GM21390 (cell line): ENCODE measurements at regions not wholly inside any gene's neighbourhood (a gene's known extent, or its start where the extent isn't known, plus 50 kb on each side); places are given as distances from the start of the nearest gene placed in this dataset.

Source experiments
- ATAC-seq: cut with Tn5 transposase; IDR thresholded peaks from one replicate; pipeline ENCODE4 v1.9.1; 2021; ENCODE audit not compliant: unreplicated experiment

GRCh38 chr20:7687065-7687464 is 253.2 kb downstream of the HAO1 start:
- no peak for ATAC-seq

GRCh38 chr20:7689151-7689550 is 251.1 kb downstream of the HAO1 start:
- ATAC-seq, result no peak

GRCh38 chr20:7691647-7692269 is 248.5 kb downstream of the HAO1 start:
- no peak for ATAC-seq

- no peak for ATAC-seq
Measured at GRCh38 chr20:7692478-7692877, 247.8 kb downstream of the HAO1 start.

- ATAC-seq, result no peak
Measured at GRCh38 chr20:7693761-7694160, 246.5 kb downstream of the HAO1 start.

GRCh38 chr20:7695051-7695495 is 245.2 kb downstream of the HAO1 start:
- ATAC-seq, result no peak

GRCh38 chr20:7695635-7696034 is 244.6 kb downstream of the HAO1 start:
- no peak for ATAC-seq

- no peak for ATAC-seq
Measured at GRCh38 chr20:7696311-7696710, 243.9 kb downstream of the HAO1 start.

- no peak for ATAC-seq
Measured at GRCh38 chr20:7702141-7702540, 238.1 kb downstream of the HAO1 start.

DNA sequence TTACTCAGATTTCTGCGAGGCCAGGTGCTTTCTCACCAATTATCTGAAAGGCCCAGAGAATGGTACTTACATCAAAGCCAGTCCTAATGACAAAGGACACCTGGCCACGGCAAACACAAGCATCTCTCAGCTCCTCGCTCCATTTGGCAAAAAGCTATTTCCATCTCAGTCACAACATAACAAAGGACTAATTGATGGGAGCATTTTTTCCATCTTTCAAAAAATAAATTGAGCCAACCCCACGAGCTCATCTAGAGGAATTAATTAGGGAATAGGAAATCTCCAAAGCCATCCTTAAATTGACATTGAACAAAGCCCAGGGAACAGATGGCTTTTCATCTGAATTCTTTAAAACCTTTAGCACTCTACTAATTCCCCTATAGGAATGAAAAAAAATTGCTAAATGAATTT is 236.7 kb downstream of the HAO1 start:
- no peak for ATAC-seq

- no peak for ATAC-seq
Measured at GRCh38 chr20:7703996-7704395, 236.3 kb downstream of the HAO1 start.

- ATAC-seq, result no peak
Measured at GRCh38 chr20:7708112-7708511, 232.1 kb downstream of the HAO1 start.

GRCh38 chr20:7708782-7709181 is 231.5 kb downstream of the HAO1 start:
- no peak for ATAC-seq

DNA sequence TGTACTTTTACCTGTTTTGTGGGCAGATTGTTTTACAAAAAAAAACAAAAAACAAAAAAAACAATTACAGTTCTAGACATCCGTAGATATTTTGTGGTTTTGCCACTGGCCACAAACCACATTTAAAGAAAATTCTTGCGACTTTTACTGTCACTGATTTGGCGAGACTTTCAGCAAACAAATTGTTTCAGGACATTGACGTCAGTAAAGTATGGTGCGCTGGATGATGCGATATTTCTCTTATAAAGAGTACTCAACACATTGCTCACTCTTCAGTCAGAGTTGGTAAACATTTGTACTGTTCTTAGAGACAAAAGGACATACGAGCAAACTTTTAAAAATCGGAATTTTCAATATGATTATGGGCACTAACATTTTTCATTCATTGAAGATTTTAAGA is 229.8 kb downstream of the HAO1 start:
- no peak for ATAC-seq

DNA sequence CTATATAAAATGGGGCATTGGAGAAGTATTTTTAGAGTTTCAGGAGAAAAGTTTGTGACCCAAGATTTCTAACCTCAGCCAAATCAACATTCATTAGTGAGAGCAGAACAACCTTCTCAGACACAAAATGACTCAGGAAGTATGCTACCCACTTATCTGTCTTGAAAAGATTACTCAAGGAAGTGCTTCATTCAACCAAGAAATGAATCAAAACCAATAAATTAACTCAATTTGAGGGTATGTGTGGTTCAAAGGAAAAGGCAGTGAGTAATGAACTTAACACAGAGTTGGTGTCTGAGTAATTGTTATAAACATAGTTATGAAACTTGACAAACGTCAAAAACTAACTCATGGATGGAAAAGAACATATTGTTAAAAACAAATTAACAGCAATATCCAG is 227.6 kb downstream of the HAO1 start:
- ATAC-seq, result no peak

GRCh38 chr20:7714549-7714948 is 225.7 kb downstream of the HAO1 start:
- ATAC-seq, result no peak

DNA sequence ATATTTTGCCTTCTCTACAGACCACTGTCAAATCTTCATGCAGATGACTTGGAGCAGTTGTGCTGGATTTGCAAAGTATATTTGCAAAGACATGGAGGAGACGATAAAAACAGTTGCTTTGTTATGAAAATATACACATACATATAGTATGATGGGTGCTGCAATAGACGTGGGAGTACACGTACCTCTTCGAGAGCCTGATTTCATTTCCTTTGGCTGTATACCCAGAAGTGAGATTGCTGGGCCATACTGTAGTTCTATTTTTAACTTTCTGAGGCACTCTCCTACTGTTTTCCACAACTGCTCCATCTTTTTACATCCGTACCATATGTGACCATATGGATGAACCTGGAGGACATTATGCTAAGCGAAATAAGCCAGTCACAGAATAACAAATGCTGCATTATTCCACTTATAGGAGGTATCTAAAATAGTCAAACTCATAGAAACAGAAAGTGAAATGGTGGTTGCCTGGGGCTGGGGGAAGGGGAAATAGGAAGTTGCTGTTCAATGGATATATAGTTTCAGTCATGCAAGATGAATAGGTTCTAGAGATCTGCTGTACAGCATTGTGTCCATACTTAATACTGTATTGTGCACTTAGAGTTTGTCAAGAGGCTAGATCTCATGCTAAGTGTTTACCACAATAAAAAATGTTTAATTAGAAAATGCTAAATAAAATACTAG is 223.8 kb downstream of the HAO1 start:
- ATAC-seq, result no peak

DNA sequence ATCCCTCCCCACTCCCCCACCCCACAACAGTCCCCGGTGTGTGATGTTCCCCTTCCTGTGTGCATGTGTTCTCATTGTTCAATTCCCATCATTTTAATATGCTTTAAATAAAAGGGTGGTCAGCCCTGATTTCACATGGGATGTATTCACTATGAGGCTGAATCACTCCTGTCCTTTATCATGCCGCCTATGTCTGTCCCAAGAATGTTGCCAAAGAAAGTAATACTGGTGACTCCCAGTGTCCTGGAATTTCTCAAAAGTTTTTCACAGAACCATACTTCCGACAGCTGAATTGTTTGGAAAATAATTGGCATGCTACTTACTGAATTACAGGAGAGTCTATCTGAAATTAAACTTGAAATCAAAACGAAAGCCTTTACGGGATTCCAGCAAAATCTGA is 217.7 kb downstream of the HAO1 start:
- ATAC-seq, result no peak

GRCh38 chr20:7723284-7723683 is 217.0 kb downstream of the HAO1 start:
- ATAC-seq, result no peak

DNA sequence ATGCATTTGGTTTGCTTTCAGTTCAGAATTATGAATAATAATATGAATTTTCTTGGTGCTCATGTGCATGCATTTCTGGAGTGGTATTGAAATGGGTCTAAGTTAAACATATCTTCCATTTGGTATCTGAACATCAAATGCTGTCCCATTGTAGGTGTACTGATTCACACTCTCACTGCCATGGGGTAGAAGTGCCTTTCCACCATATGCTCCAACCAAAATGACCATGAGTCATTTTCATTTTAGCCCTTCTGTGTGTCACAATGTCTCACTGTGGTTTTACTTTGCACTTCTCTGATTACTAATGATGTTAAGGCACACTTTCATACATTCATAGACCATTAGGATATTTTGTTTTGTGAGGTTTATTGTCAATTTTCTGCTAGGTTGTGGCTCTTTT is 211.9 kb downstream of the HAO1 start:
- no peak for ATAC-seq

DNA sequence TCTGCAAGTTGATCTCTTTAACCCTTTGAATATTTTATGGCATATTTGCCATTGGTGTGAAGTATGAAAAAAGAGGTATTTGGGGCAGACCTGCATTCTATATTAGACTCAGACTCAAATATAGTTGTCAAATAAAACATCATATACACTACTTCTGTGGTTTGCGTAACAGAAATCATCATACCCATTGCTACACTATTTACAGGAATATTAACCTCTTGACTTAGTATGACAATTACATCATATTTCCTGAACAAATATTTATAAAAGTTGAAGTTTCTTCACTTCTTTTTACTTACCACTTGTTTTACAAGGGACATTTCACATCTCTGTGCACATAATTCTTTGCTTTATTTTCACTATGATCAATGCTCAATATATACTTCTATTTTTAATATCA is 206.0 kb downstream of the HAO1 start:
- ATAC-seq, result no peak

DNA sequence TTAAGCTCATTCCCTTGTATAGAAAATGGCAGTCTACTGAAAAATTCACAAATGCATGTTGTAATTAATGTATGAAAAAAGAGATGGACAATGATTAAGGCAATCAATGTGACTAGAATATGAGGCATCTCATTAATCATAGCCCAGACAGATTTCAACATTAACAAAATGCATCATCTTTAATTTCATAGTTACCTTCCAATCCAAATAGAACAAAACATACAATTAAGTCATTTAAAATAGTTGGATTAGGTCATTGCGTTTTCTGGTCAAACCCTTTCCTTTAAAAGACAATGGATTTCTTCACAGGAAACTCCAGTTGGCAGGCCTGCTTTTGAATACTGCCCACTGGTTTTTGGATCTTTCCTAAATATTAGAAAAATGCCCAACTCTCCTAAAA is 203.9 kb downstream of the HAO1 start:
- ATAC-seq, result no peak

DNA sequence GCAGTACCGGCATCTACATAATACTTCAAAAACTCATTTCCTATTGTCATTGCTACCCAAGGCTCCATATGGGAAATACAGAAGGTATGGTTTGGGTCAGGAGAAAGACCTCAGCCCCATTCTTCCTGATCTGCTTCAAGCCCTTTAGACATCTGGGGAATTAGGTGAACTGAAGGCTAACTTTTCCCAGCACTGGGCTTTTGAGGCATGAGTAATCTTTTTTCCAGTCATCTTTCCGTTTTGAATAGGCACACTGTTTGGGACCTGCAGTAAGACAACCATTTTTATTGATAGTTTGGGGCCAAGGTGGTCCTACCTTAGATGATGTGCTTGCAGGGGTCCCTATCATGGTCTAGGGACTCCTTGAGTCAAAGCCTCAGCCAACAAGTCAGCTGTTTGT is 198.4 kb downstream of the HAO1 start:
- no peak for ATAC-seq
